ENCODE measurements at regions not wholly inside any gene's neighbourhood (a gene's known extent, or its start where the extent isn't known, plus 50 kb on each side); places are given as distances from the start of the nearest gene placed in this dataset.

DNA sequence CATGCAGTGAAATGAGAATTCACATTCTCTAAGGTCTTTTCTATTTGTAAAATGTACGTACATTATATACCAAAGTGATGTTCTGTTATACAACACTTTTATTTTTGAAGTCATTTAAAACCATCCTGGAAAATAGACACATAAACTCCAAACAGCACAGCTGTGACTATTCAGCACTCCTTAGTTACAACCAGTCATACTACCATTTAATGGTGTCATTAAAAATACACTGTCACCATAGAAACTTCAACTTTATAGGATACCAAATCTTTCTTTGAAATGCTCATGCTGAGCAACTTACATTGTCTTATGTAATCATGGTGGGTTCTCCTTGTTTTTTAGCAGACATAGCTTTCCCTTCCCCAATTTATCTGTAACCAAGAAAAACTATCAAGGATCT, 85.3 kb downstream of the METTL4 start:
- H3K4me3 ChIP-seq (ENCODE audit: low read depth, low read length), result no peak overlapping the region
- TF ChIP-seq CTCF (IDR thresholded peaks at IDR 0.05; ENCODE audit: borderline replicate concordance, insufficient read depth, low read depth, low read length), result no peak

GRCh38 chr18:2486426-2486825, 84.9 kb downstream of the METTL4 start:
- no peak overlapping the region for H3K4me3 ChIP-seq (ENCODE audit: low read depth, low read length)
- TF ChIP-seq CTCF (IDR thresholded peaks at IDR 0.05; ENCODE audit: borderline replicate concordance, insufficient read depth, low read depth, low read length), result no peak

All from GM12875 (cell line).